ENCODE measurements at regions not wholly inside any gene's neighbourhood (a gene's known extent, or its start where the extent isn't known, plus 50 kb on each side); places are given as distances from the start of the nearest gene placed in this dataset.

GRCh38 chr16:13350000-13350399 lies 448.6 kb downstream of the SHISA9 start:
- TF ChIP-seq EP300 (IDR thresholded peaks at IDR 0.05) (no peak), POLR2AphosphoS5 (IDR thresholded peaks at IDR 0.05) (no peak), CTCF (IDR thresholded peaks at IDR 0.05) (no peak), POLR2A (IDR thresholded peaks at IDR 0.05; ENCODE audit: low read depth) (no peak)
